RWPE2 (cell line): ENCODE measurements at regions not wholly inside any gene's neighbourhood (a gene's known extent, or its start where the extent isn't known, plus 50 kb on each side); places are given as distances from the start of the nearest gene placed in this dataset.
A peak's percentile ranks its signal among the peaks of the same experiment; 100 is the strongest.

Experiments
- ATAC-seq: fragments of 200-7000 bp; cut with Tn5 transposase; 3 replicates; pipeline ENCODE4 v1.9.1; 2021; ENCODE audit warnings: low read depth
- DNase-seq: peaks from one replicate; pipeline ENCODE4 v3.0.0-alpha.2; 2020; ENCODE audit warnings: low spot score
- H3K27ac ChIP-seq: fragments of 450-650 bp; 2 replicates; pipeline ENCODE4 v1.5.1; 2017; ENCODE audit warnings: mild to moderate bottlenecking; ENCODE audit not compliant: poor library complexity, severe bottlenecking
- H3K27me3 ChIP-seq: fragments of 250-450 bp; sonication (Bioruptor Pico); 2 replicates; pipeline ENCODE4 v1.5.1; 2021; ENCODE audit warnings: mild to moderate bottlenecking, moderate library complexity; ENCODE audit not compliant: insufficient read depth, poor library complexity, severe bottlenecking
- H3K36me3 ChIP-seq: fragments of 250-450 bp; sonication (Bioruptor Pico); 2 replicates; pipeline ENCODE4 v1.5.1; 2020; ENCODE audit warnings: low read depth, mild to moderate bottlenecking, moderate library complexity
- H3K4me1 ChIP-seq: fragments of 250-450 bp; sonication (Bioruptor Pico); 2 replicates; pipeline ENCODE4 v1.5.1; 2021; ENCODE audit warnings: mild to moderate bottlenecking, moderate library complexity; ENCODE audit not compliant: insufficient read depth, poor library complexity, severe bottlenecking
- H3K4me3 ChIP-seq: fragments of 250-450 bp; sonication (Bioruptor Pico); 2 replicates; pipeline ENCODE4 v1.5.1; 2021; ENCODE audit warnings: mild to moderate bottlenecking, moderate library complexity; ENCODE audit not compliant: severe bottlenecking
- H3K9me3 ChIP-seq: fragments of 250-450 bp; sonication (Bioruptor Pico); 2 replicates; pipeline ENCODE4 v1.5.1; 2021; ENCODE audit warnings: mild to moderate bottlenecking, moderate library complexity; ENCODE audit not compliant: severe bottlenecking
- CTCF ChIP-seq: fragments of 450-650 bp; IDR thresholded peaks from one replicate; pipeline ENCODE4 v1.5.1; 2017; ENCODE audit warnings: mild to moderate bottlenecking, moderate library complexity; ENCODE audit not compliant: poor library complexity, severe bottlenecking

- Histone ChIP-seq H3K27me3 (no peaks in the 10 kb centered on the region), H3K4me3 (no peak overlapping the region), H3K27ac (no peak overlapping the region), H3K36me3 (no peaks in the 10 kb centered on the region), H3K4me1 (no peaks in the 10 kb centered on the region), H3K9me3 (no peaks in the 10 kb centered on the region)
- no peak for DNase-seq
- TF ChIP-seq CTCF: no peak
- no peak for ATAC-seq
Observed at GRCh38 chr12:98409548-98409947, 105.8 kb upstream of the TMPO start.

- Histone ChIP-seq H3K9me3 (no peaks in the 10 kb centered on the region), H3K36me3 (no peaks in the 10 kb centered on the region), H3K27me3 (no peaks in the 10 kb centered on the region), H3K4me1 (no peaks in the 10 kb centered on the region), H3K27ac (no peak overlapping the region), H3K4me3 (no peak overlapping the region)
- no peak for ATAC-seq
- DNase-seq: no peak
- no peak for TF ChIP-seq CTCF
Observed at GRCh38 chr12:98410356-98410755, 105.0 kb upstream of the TMPO start.

- Histone ChIP-seq H3K4me1 (peaks cover 16% of the 10 kb centered on the region), H3K36me3 (no peaks in the 10 kb centered on the region), H3K27ac (no peak overlapping the region), H3K4me3 (no peak overlapping the region), H3K27me3 (no peaks in the 10 kb centered on the region), H3K9me3 (no peaks in the 10 kb centered on the region)
- peak; percentile 65 for TF ChIP-seq CTCF
- ATAC-seq (peak; percentile 28; the same call in 1 of the 3 replicates), DNase-seq (no peak)
Observed at GRCh38 chr12:98416845-98417244, 98.5 kb upstream of the TMPO start.

- no peak for TF ChIP-seq CTCF
- ATAC-seq: no peak
- Histone ChIP-seq H3K36me3 (no peaks in the 10 kb centered on the region), H3K27me3 (no peaks in the 10 kb centered on the region), H3K27ac (peak overlapping the region; percentile 83), H3K9me3 (no peaks in the 10 kb centered on the region), H3K4me1 (peaks cover 16% of the 10 kb centered on the region), H3K4me3 (no peak overlapping the region)
- DNase-seq: no peak
Observed at GRCh38 chr12:98417266-98417665, 98.1 kb upstream of the TMPO start.

- Histone ChIP-seq H3K27ac (peak overlapping the region; percentile 83), H3K4me3 (no peak overlapping the region), H3K27me3 (no peaks in the 10 kb centered on the region), H3K36me3 (no peaks in the 10 kb centered on the region), H3K9me3 (no peaks in the 10 kb centered on the region), H3K4me1 (peaks cover 16% of the 10 kb centered on the region)
- peak; percentile 95 for ATAC-seq
- peak; percentile 92 for DNase-seq
- TF ChIP-seq CTCF: no peak
Observed at GRCh38 chr12:98418357-98419075, 96.9 kb upstream of the TMPO start.
